Heart left ventricle (tissue), 13 donors: ENCODE measurements at regions not wholly inside any gene's neighbourhood (a gene's known extent, or its start where the extent isn't known, plus 50 kb on each side); places are given as distances from the start of the nearest gene placed in this dataset.

Experiments used
- POLR2A ChIP-seq, 2 donors: fragments of 450-650 bp; IDR thresholded peaks; one replicate each; pipeline ENCODE4 v1.6.1; 2017; ENCODE audit warnings: antibody characterized with exemption in 2 of 2, mild to moderate bottlenecking in 2 of 2, moderate library complexity in 2 of 2
- TF ChIP-seq, protein P1 (sequence below), 12 donors: fragments of 200-600 bp; sonication (generic) in 4 of 12; IDR thresholded peaks; one replicate each; pipeline versions ENCODE4 v1.5.0 to v1.8.0; 2018 to 2022; ENCODE audit warnings: antibody characterized with exemption in 12 of 12, mild to moderate bottlenecking in 5 of 12
- donor health status: ischemic (EF 13 %, LVEDD 7.1; RV severe dilation, severe dysfunction).
- donor health status: DM: no; HTN: yes; CAD: no.
- donor health status: DM: no; HTN: no; CAD: no.
- donor health status: ischemic (EF 25% LVEDD 6.9; RV normal size, moderate dysfunction).
- donor health status: ischemic (EF 25% LVEDD 5.7; RV mildly dilated, moderate dysfunction).
- donor health status: ischemic (EF 35%, LVEDD 5.7; RV mildly dilated, moderate dysfunction).
- donor health status: nonischemic (EF 11% LVEDD 7.7; RV severe dilation, severe dysfunction).
- donor health status: DM: yes; HTN: yes; CAD: no.
- donor health status: PGD.
- donor health status: ischemic (EF 29% LVEDD 5.4; RV normal size, mild dysfunction).
- donor health status: nonischemic (EF 23%, LVEDD 6.1; RV moderate dilation, normal function).

GRCh38 chr5:15290953-15291352 lies 209.0 kb upstream of the FBXL7 start:
- TF ChIP-seq, protein P1, sequence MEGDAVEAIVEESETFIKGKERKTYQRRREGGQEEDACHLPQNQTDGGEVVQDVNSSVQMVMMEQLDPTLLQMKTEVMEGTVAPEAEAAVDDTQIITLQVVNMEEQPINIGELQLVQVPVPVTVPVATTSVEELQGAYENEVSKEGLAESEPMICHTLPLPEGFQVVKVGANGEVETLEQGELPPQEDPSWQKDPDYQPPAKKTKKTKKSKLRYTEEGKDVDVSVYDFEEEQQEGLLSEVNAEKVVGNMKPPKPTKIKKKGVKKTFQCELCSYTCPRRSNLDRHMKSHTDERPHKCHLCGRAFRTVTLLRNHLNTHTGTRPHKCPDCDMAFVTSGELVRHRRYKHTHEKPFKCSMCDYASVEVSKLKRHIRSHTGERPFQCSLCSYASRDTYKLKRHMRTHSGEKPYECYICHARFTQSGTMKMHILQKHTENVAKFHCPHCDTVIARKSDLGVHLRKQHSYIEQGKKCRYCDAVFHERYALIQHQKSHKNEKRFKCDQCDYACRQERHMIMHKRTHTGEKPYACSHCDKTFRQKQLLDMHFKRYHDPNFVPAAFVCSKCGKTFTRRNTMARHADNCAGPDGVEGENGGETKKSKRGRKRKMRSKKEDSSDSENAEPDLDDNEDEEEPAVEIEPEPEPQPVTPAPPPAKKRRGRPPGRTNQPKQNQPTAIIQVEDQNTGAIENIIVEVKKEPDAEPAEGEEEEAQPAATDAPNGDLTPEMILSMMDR (IDR thresholded peaks at IDR 0.05): peak in 4 of 12 donors; percentile 10 to 28 (median 22)
- no peak for TF ChIP-seq POLR2A (IDR thresholded peaks at IDR 0.05)
